ENCODE measurements at regions not wholly inside any gene's neighbourhood (a gene's known extent, or its start where the extent isn't known, plus 50 kb on each side); places are given as distances from the start of the nearest gene placed in this dataset.

DNA sequence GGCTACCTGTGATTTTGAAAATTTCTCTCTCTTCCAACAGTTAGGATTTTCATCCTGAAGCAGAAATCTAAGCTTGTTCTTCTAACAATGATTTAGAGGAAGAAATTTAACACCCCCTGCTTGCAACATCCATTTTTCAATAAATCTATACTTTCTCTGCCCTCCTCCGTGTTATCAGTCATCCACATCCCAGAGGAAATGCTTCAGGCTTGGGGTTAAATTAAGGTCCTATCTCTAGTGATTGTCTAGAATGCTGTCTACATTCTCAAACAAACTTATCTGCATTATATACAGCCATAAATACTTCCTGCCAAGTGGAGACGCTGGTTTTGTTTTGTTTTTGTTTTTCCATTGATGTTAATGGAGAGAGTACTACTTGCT lies 371.0 kb downstream of the CSNK1G3 start:
- no peaks in the 10 kb centered on the region for H3K79me2 ChIP-seq (ENCODE audit: insufficient read depth, low read depth)
- H3K27me3 ChIP-seq (ENCODE audit: insufficient read depth, low read depth) = no peaks in the 10 kb centered on the region
- H4K20me1 ChIP-seq (ENCODE audit: insufficient read depth) = no peaks in the 10 kb centered on the region
- no peaks in the 10 kb centered on the region for H3K4me1 ChIP-seq (ENCODE audit: low read depth, poor library complexity, severe bottlenecking)
- no peak overlapping the region for H2AFZ ChIP-seq (ENCODE audit: low read depth)
- H3K9ac ChIP-seq = no peak overlapping the region
- no peaks in the 10 kb centered on the region for H3K36me3 ChIP-seq (ENCODE audit: insufficient read depth)
- TF ChIP-seq, protein P1, sequence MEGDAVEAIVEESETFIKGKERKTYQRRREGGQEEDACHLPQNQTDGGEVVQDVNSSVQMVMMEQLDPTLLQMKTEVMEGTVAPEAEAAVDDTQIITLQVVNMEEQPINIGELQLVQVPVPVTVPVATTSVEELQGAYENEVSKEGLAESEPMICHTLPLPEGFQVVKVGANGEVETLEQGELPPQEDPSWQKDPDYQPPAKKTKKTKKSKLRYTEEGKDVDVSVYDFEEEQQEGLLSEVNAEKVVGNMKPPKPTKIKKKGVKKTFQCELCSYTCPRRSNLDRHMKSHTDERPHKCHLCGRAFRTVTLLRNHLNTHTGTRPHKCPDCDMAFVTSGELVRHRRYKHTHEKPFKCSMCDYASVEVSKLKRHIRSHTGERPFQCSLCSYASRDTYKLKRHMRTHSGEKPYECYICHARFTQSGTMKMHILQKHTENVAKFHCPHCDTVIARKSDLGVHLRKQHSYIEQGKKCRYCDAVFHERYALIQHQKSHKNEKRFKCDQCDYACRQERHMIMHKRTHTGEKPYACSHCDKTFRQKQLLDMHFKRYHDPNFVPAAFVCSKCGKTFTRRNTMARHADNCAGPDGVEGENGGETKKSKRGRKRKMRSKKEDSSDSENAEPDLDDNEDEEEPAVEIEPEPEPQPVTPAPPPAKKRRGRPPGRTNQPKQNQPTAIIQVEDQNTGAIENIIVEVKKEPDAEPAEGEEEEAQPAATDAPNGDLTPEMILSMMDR (conservative IDR thresholded peaks at IDR 0.05; ENCODE audit: low read depth, low read length) = no peak
- H3K4me3 ChIP-seq (IDR thresholded peaks at IDR 0.05; ENCODE audit: insufficient read depth, low read depth, low read length) = no peak overlapping the region
- H3K4me2 ChIP-seq = no peak overlapping the region
- no peak overlapping the region for H3K27ac ChIP-seq

- H2AFZ ChIP-seq (ENCODE audit: low read depth) = no peak overlapping the region
Measured at GRCh38 chr5:123882319-123882964, 370.5 kb downstream of the CSNK1G3 start.

DNA sequence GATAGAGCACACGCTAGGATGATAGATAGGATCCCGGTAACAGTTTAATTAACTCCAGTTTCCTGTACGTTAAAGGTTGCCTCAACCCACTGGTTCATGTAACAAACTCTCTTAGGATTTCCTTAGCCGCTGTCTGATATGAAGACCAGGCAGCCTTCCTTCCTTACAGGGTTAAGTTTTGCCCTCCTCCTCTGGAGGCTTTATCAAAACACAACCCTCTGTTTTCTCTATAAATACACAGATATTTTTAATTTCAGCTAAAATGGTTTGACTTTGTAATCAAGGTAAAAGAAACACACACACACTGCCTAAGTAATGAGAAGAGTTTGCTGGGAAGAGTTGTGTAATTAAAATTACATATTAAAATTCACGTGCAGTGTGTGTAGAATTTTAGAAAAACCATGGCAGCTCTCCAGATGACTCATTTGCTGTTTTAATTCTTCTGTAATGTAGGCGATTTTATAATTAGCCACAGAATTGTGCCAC lies 369.8 kb downstream of the CSNK1G3 start:
- no peak overlapping the region for H2AFZ ChIP-seq (ENCODE audit: low read depth)
- no peaks in the 10 kb centered on the region for H3K27me3 ChIP-seq (ENCODE audit: insufficient read depth, low read depth)
- no peak overlapping the region for H3K4me2 ChIP-seq
- H3K27ac ChIP-seq = no peak overlapping the region
- H3K4me3 ChIP-seq (IDR thresholded peaks at IDR 0.05; ENCODE audit: insufficient read depth, low read depth, low read length) = no peak overlapping the region
- H3K36me3 ChIP-seq (ENCODE audit: insufficient read depth) = no peaks in the 10 kb centered on the region
- TF ChIP-seq, protein P1 (conservative IDR thresholded peaks at IDR 0.05; ENCODE audit: low read depth, low read length) = no peak
- no peaks in the 10 kb centered on the region for H3K79me2 ChIP-seq (ENCODE audit: insufficient read depth, low read depth)
- no peaks in the 10 kb centered on the region for H4K20me1 ChIP-seq (ENCODE audit: insufficient read depth)
- H3K9ac ChIP-seq = no peak overlapping the region
- no peaks in the 10 kb centered on the region for H3K4me1 ChIP-seq (ENCODE audit: low read depth, poor library complexity, severe bottlenecking)

More at GRCh38 chr5:123882319-123882964, 370.5 kb downstream of the CSNK1G3 start:
- Histone ChIP-seq H3K36me3 (ENCODE audit: insufficient read depth) (no peaks in the 10 kb centered on the region), H3K4me3 (IDR thresholded peaks at IDR 0.05; ENCODE audit: insufficient read depth, low read depth, low read length) (no peak overlapping the region), H4K20me1 (ENCODE audit: insufficient read depth) (no peaks in the 10 kb centered on the region), H3K9ac (no peak overlapping the region), H3K4me1 (ENCODE audit: low read depth, poor library complexity, severe bottlenecking) (no peaks in the 10 kb centered on the region), H3K27me3 (ENCODE audit: insufficient read depth, low read depth) (no peaks in the 10 kb centered on the region), H3K27ac (no peak overlapping the region), H3K79me2 (ENCODE audit: insufficient read depth, low read depth) (no peaks in the 10 kb centered on the region), H3K4me2 (no peak overlapping the region)
- TF ChIP-seq, protein P1 (conservative IDR thresholded peaks at IDR 0.05; ENCODE audit: low read depth, low read length) = no peak

DNA sequence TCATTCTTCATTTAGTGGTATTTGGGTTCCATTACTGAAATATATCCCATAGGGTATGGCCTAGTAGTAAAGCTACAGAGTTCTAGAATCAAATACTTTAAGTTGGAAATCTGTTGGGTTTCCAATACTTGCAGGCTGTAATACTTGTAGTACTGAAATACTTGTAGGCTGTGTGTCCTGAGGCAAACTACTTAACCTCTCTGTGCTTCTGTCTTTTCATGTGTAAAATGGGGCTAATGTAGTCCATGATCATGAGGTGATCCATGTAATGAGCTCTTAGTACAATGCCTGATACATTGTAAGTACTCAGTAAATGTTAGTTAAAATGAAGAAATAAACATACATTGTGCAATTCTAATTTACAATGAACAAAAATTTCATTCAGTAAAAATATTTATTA lies 368.9 kb downstream of the CSNK1G3 start:
- TF ChIP-seq, protein P1 (conservative IDR thresholded peaks at IDR 0.05; ENCODE audit: low read depth, low read length) = no peak
- Histone ChIP-seq H3K9ac (no peak overlapping the region), H3K27ac (no peak overlapping the region), H4K20me1 (ENCODE audit: insufficient read depth) (no peaks in the 10 kb centered on the region), H3K27me3 (ENCODE audit: insufficient read depth, low read depth) (no peaks in the 10 kb centered on the region), H3K4me1 (ENCODE audit: low read depth, poor library complexity, severe bottlenecking) (no peaks in the 10 kb centered on the region), H3K4me2 (no peak overlapping the region), H3K79me2 (ENCODE audit: insufficient read depth, low read depth) (no peaks in the 10 kb centered on the region), H3K4me3 (IDR thresholded peaks at IDR 0.05; ENCODE audit: insufficient read depth, low read depth, low read length) (no peak overlapping the region), H2AFZ (ENCODE audit: low read depth) (no peak overlapping the region), H3K36me3 (ENCODE audit: insufficient read depth) (no peaks in the 10 kb centered on the region)
